GM19324 (cell line): ENCODE measurements at regions not wholly inside any gene's neighbourhood (a gene's known extent, or its start where the extent isn't known, plus 50 kb on each side); places are given as distances from the start of the nearest gene placed in this dataset.

ENCODE experiments used
- ATAC-seq: cut with Tn5 transposase; IDR thresholded peaks from one replicate; pipeline ENCODE4 v1.9.1; 2021; ENCODE audit warnings: mild to moderate bottlenecking, moderate library complexity; ENCODE audit not compliant: unreplicated experiment, low FRiP score

GRCh38 chr12:114986178-114986714, 302.3 kb upstream of the TBX3 start:
- no peak for ATAC-seq

GRCh38 chr12:114984634-114985061, 300.7 kb upstream of the TBX3 start:
- ATAC-seq = no peak

- ATAC-seq = no peak
Measured at GRCh38 chr12:114982760-114983159, 298.8 kb upstream of the TBX3 start.

GRCh38 chr12:114981036-114981435, 297.1 kb upstream of the TBX3 start:
- no peak for ATAC-seq

GRCh38 chr12:114976959-114977358, 293.0 kb upstream of the TBX3 start:
- no peak for ATAC-seq

- no peak for ATAC-seq
Measured at GRCh38 chr12:114976372-114976771, 292.4 kb upstream of the TBX3 start.

- no peak for ATAC-seq
Measured at GRCh38 chr12:114975640-114976310, 291.8 kb upstream of the TBX3 start.

GRCh38 chr12:114974826-114975639, 291.1 kb upstream of the TBX3 start:
- ATAC-seq = no peak

GRCh38 chr12:114974333-114974732, 290.4 kb upstream of the TBX3 start:
- no peak for ATAC-seq

GRCh38 chr12:114968727-114969126, 284.8 kb upstream of the TBX3 start:
- ATAC-seq = no peak

GRCh38 chr12:114967151-114967550, 283.2 kb upstream of the TBX3 start:
- no peak for ATAC-seq

GRCh38 chr12:114964841-114965240, 280.9 kb upstream of the TBX3 start:
- ATAC-seq = no peak

- ATAC-seq = no peak
Measured at GRCh38 chr12:114963846-114964245, 279.9 kb upstream of the TBX3 start.

GRCh38 chr12:114961491-114961890, 277.5 kb upstream of the TBX3 start:
- no peak for ATAC-seq

- ATAC-seq = no peak
Measured at GRCh38 chr12:114958538-114958937, 274.6 kb upstream of the TBX3 start.

GRCh38 chr12:114957225-114957624, 273.2 kb upstream of the TBX3 start:
- no peak for ATAC-seq

GRCh38 chr12:114955414-114956014, 271.5 kb upstream of the TBX3 start:
- ATAC-seq = no peak

GRCh38 chr12:114954511-114955055, 270.6 kb upstream of the TBX3 start:
- ATAC-seq = no peak

GRCh38 chr12:114952573-114953271, 268.7 kb upstream of the TBX3 start:
- ATAC-seq = no peak

- ATAC-seq = no peak
Measured at GRCh38 chr12:114949058-114949820, 265.3 kb upstream of the TBX3 start.
